Keratinocyte (primary cell): ENCODE measurements at regions not wholly inside any gene's neighbourhood (a gene's known extent, or its start where the extent isn't known, plus 50 kb on each side); places are given as distances from the start of the nearest gene placed in this dataset.

Experiments
- DNase-seq: peaks from one replicate; pipeline ENCODE4 v3.0.0-alpha.2; 2011; ENCODE audit warnings: low read depth, missing footprints, low spot score
- FAIRE-seq: peaks from 2 replicates; lab custom pipeline; 2011; peaks lifted over from hg19 to GRCh38; lab: Jason Lieb, UNC
- H2AFZ ChIP-seq: 2 replicates; pipeline ENCODE4 v1.6.0; 2012; ENCODE audit warnings: low read length, control low read depth, inconsistent platforms; ENCODE audit not compliant: control insufficient read depth
- H3K27ac ChIP-seq: 2 replicates; pipeline ENCODE4 v1.5.1; 2011; ENCODE audit warnings: low read length; ENCODE audit not compliant: control insufficient read depth, insufficient read depth
- H3K27me3 ChIP-seq: 3 replicates; pipeline ENCODE4 v1.6.0; 2011; ENCODE audit warnings: low read length; ENCODE audit not compliant: control insufficient read depth, insufficient read depth; ENCODE audit errors: extremely low read depth
- H3K36me3 ChIP-seq, 2 experiments: 2 replicates in 1 of 2; 3 replicates in 1 of 2; pipeline ENCODE4 v1.5.1; 2011; ENCODE audit warnings: low read length in 2 of 2, mild to moderate bottlenecking in 1 of 2; ENCODE audit not compliant: control insufficient read depth in 2 of 2, insufficient read depth in 2 of 2; ENCODE audit errors: extremely low read depth in 1 of 2
- H3K4me1 ChIP-seq: 3 replicates; pipeline ENCODE4 v1.5.1; 2011; ENCODE audit warnings: low read length; ENCODE audit not compliant: control insufficient read depth, insufficient read depth; ENCODE audit errors: extremely low read depth
- H3K4me2 ChIP-seq: 3 replicates; pipeline ENCODE4 v1.6.0; 2011; ENCODE audit warnings: low read depth, low read length; ENCODE audit not compliant: control insufficient read depth, insufficient read depth; ENCODE audit errors: extremely low read depth
- H3K4me3 ChIP-seq, 3 experiments: fragments of 200-600 bp in 1 of 3; sonication (generic) in 1 of 3; 2 replicates in 2 of 3; 3 replicates in 1 of 3; pipeline ENCODE4 v1.5.1; 2011 to 2016; ENCODE audit warnings: low read length in 3 of 3, mild to moderate bottlenecking in 3 of 3, control low read depth in 2 of 3, inconsistent platforms in 1 of 3, low read depth in 1 of 3, mixed read lengths in 1 of 3, mixed run types in 1 of 3, moderate library complexity in 1 of 3; ENCODE audit not compliant: control insufficient read depth in 2 of 3, insufficient read depth in 2 of 3; ENCODE audit errors: extremely low read depth in 1 of 3
- H3K79me2 ChIP-seq: 2 replicates; pipeline ENCODE4 v1.6.0; 2012; ENCODE audit warnings: low read length; ENCODE audit not compliant: control insufficient read depth, insufficient read depth
- H3K9ac ChIP-seq: 3 replicates; pipeline ENCODE4 v1.6.0; 2011; ENCODE audit warnings: low read length; ENCODE audit not compliant: control insufficient read depth, insufficient read depth; ENCODE audit errors: extremely low read depth
- H3K9me1 ChIP-seq: 3 replicates; pipeline ENCODE4 v1.6.0; 2011; ENCODE audit warnings: low read length; ENCODE audit not compliant: control insufficient read depth, insufficient read depth; ENCODE audit errors: extremely low read depth
- H3K9me3 ChIP-seq: 2 replicates; pipeline ENCODE4 v1.5.1; 2012; ENCODE audit warnings: low read depth, low read length; ENCODE audit not compliant: control insufficient read depth
- H4K20me1 ChIP-seq: 3 replicates; pipeline ENCODE4 v1.6.0; 2011; ENCODE audit warnings: low read length; ENCODE audit not compliant: control insufficient read depth, insufficient read depth; ENCODE audit errors: extremely low read depth
- CTCF ChIP-seq, 3 experiments: IDR thresholded peaks in 1 of 3; conservative IDR thresholded peaks in 1 of 3; optimal IDR thresholded peaks in 1 of 3; 2 replicates in 2 of 3; 3 replicates in 1 of 3; pipeline versions ENCODE3 to v1.5.1; 2011; ENCODE audit warnings: low read length in 3 of 3, mild to moderate bottlenecking in 3 of 3, moderate library complexity in 2 of 3, control low read depth in 1 of 3, inconsistent platforms in 1 of 3; ENCODE audit not compliant: insufficient read depth in 2 of 3; ENCODE audit errors: extremely low read depth in 1 of 3
- EZH2 ChIP-seq: IDR thresholded peaks from one replicate; pipeline ENCODE4 v1.6.1; 2012; ENCODE audit warnings: inconsistent platforms, mild to moderate bottlenecking, low read length, moderate library complexity
- dilution Hi-C: fragments of 300-500 bp; cut with MboI; formaldehyde crosslinking; loops from one replicate; pipeline ENCODE4 v1.7.0; 2020; ENCODE audit warnings: low sequenced_read_pairs; ENCODE audit not compliant: extremely low pct_ligation_motif_present

DNA sequence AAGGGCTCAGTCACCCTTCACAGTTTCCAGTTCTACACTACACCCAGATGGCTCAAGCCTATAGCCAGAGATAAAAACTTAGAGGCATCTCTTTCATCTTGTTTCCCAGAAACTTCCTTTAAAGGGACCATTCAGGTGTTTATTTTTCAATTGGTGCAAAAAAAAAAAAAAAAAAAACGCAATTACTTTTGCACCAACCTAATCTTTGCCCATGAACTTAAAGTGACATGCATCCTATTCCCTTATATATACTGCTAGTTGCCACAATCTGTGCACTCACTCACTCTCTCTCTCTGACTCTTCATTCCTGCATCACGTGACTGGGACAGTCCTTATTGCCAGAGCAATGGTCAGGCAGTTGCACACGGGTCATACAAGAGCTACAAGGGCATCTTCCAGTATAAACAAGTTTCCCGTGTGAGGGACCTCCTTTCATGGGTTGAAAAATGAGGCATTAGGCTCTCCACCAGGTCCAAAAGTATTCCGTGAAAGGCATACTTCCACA lies 789.4 kb downstream of the EPHA4 start:
- H3K9me3 ChIP-seq = no peaks in the 10 kb centered on the region
- no peaks in the 10 kb centered on the region for H3K79me2 ChIP-seq
- H3K4me2 ChIP-seq = no peak overlapping the region
- dilution Hi-C loops = no loop called here
- H3K9me1 ChIP-seq = no peaks in the 10 kb centered on the region
- H2AFZ ChIP-seq = no peak overlapping the region
- H3K27ac ChIP-seq = no peak overlapping the region
- no peak overlapping the region for H3K4me3 ChIP-seq
- H3K9ac ChIP-seq = no peak overlapping the region
- peaks cover 10% of the 10 kb centered on the region for H3K4me1 ChIP-seq
- H3K27me3 ChIP-seq = no peaks in the 10 kb centered on the region
- no peak for TF ChIP-seq CTCF (optimal IDR thresholded peaks at IDR 0.05 in 1 of 3, IDR thresholded peaks at IDR 0.05 in 1 of 3, conservative IDR thresholded peaks at IDR 0.05 in 1 of 3; ENCODE audit: extremely low read depth in 1 of 3, insufficient read depth in 2 of 3, low read length in 3 of 3)
- TF ChIP-seq EZH2 = no peak
- DNase-seq (no peak), FAIRE-seq (no peak)
- H4K20me1 ChIP-seq = no peaks in the 10 kb centered on the region
- H3K36me3 ChIP-seq = no peaks in the 10 kb centered on the region

DNA sequence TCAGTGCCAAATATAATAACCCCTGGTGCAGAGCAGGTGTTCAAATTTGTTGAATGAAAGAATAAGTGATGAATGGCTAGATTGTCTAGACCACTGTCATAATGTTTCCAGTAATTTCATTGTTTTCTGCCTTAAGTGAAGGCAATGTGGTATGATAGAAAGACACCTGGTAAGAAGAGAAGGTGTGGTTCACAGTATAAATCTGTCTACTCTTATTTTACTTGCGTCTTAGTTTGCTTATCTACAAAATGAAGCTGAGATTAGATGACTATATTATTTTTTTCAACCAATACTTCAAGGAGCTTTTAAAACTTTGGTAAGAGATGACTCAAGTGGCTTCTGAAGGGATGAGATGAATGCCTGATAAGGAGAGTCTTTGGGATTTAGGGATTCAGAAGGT lies 788.4 kb downstream of the EPHA4 start:
- Histone ChIP-seq H3K4me2 (no peak overlapping the region), H3K36me3 (no peaks in the 10 kb centered on the region), H4K20me1 (no peaks in the 10 kb centered on the region), H3K9me1 (no peaks in the 10 kb centered on the region), H3K27me3 (no peaks in the 10 kb centered on the region), H3K79me2 (no peaks in the 10 kb centered on the region), H3K4me1 (peaks cover 10% of the 10 kb centered on the region), H2AFZ (no peak overlapping the region), H3K9me3 (no peaks in the 10 kb centered on the region), H3K9ac (no peak overlapping the region), H3K4me3 (no peak overlapping the region), H3K27ac (no peak overlapping the region)
- dilution Hi-C loops = no loop called here
- FAIRE-seq (no peak), DNase-seq (no peak)
- no peak for TF ChIP-seq CTCF (optimal IDR thresholded peaks at IDR 0.05 in 1 of 3, IDR thresholded peaks at IDR 0.05 in 1 of 3, conservative IDR thresholded peaks at IDR 0.05 in 1 of 3; ENCODE audit: extremely low read depth in 1 of 3, insufficient read depth in 2 of 3, low read length in 3 of 3)
- no peak for TF ChIP-seq EZH2
